Embryonic facial prominence (tissue), 1 donor: ENCODE measurements at regions not wholly inside any gene's neighbourhood (a gene's known extent, or its start where the extent isn't known, plus 50 kb on each side); places are given as distances from the start of the nearest gene placed in this dataset.

Experiments
- DNase-seq: peaks from one replicate; pipeline ENCODE4 v3.0.0-alpha.2; 2016; ENCODE audit errors: extremely low spot score

- DNase-seq = no peak
Observed at GRCh38 chr6:166842607-166843006, 113.7 kb downstream of the RNASET2 start.

GRCh38 chr6:166841216-166841615 lies 115.1 kb downstream of the RNASET2 start:
- DNase-seq = no peak

GRCh38 chr6:166839569-166839968 lies 116.8 kb downstream of the RNASET2 start:
- no peak for DNase-seq

- DNase-seq = no peak
Observed at GRCh38 chr6:166838987-166839386, 117.4 kb downstream of the RNASET2 start.

GRCh38 chr6:166836785-166837718 lies 119.3 kb downstream of the RNASET2 start:
- DNase-seq = no peak

- DNase-seq = no peak
Observed at GRCh38 chr6:166834049-166834448, 122.3 kb downstream of the RNASET2 start.

GRCh38 chr6:166830891-166831363 lies 125.4 kb downstream of the RNASET2 start:
- DNase-seq = no peak

- DNase-seq = no peak
Observed at GRCh38 chr6:166830185-166830890, 126.0 kb downstream of the RNASET2 start.

- no peak for DNase-seq
Observed at GRCh38 chr6:166826264-166826663, 130.1 kb downstream of the RNASET2 start.

GRCh38 chr6:166825553-166826145 lies 130.7 kb downstream of the RNASET2 start:
- no peak for DNase-seq

GRCh38 chr6:166824880-166825250 lies 131.5 kb downstream of the RNASET2 start:
- no peak for DNase-seq

GRCh38 chr6:166824146-166824879 lies 132.0 kb downstream of the RNASET2 start:
- DNase-seq = no peak

- no peak for DNase-seq
Observed at GRCh38 chr6:166822609-166823008, 133.7 kb downstream of the RNASET2 start.

GRCh38 chr6:166820483-166820882 lies 135.9 kb downstream of the RNASET2 start:
- no peak for DNase-seq

GRCh38 chr6:166820070-166820469 lies 136.3 kb downstream of the RNASET2 start:
- no peak for DNase-seq

- no peak for DNase-seq
Observed at GRCh38 chr6:166815629-166816028, 140.7 kb downstream of the RNASET2 start.

GRCh38 chr6:166814390-166814789 lies 142.0 kb downstream of the RNASET2 start:
- DNase-seq = no peak

- no peak for DNase-seq
Observed at GRCh38 chr6:166813461-166813860, 142.9 kb downstream of the RNASET2 start.

- no peak for DNase-seq
Observed at GRCh38 chr6:166810864-166811263, 145.5 kb downstream of the RNASET2 start.

GRCh38 chr6:166809721-166810120 lies 146.6 kb downstream of the RNASET2 start:
- no peak for DNase-seq

GRCh38 chr6:166806962-166807757 lies 149.2 kb downstream of the RNASET2 start:
- no peak for DNase-seq
